ENCODE measurements at regions not wholly inside any gene's neighbourhood (a gene's known extent, or its start where the extent isn't known, plus 50 kb on each side); places are given as distances from the start of the nearest gene placed in this dataset.

DNA sequence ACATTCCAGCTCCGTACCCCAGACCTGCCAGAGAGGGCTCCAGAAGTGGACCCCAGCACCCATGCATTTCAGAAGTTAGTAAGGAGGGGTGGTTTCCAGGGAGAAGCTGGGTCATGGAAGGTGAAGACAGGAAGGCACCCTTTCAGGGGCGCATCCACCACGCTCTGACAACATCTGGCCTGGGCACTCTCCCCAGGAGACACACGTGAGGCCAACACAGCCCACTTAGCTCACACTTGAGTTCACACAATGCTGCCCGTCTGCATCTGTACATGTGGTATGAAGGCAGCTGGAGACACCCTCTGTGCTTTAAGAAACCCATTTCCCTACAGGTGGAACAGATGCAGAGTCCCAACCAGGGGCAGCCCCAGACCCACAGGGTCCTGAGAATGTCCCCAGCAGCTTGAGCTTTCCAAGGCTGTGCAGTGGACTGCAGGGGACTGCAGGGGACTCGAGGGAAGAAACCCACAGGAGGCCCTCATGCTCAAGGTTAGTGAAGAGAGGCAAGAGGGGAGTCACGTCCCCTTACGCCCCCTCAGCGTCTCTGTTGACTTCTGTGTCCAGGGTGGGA, 326.8 kb upstream of the IRX1 start:
- DNase-seq, result no peak

DNA sequence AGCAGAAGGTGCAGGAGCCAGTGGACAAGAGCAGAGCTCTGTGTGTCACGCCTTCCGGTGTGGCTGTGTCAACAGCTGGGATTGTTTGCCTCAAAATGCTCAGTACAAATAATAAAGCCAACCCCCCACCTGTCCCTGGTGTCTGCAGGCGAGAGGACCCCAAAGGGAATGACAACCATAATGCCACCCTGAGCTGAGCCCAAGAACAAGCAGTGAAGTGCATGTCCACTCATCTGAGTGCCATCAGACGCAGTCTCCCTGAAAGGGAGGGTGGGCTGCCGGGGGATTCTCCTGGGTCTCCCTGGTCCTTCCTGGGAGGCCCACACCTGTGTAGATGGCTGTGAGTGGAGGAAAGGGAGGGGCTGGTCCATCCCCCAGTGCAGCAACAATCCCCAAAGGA, 328.8 kb upstream of the IRX1 start:
- no peak for DNase-seq

DNA sequence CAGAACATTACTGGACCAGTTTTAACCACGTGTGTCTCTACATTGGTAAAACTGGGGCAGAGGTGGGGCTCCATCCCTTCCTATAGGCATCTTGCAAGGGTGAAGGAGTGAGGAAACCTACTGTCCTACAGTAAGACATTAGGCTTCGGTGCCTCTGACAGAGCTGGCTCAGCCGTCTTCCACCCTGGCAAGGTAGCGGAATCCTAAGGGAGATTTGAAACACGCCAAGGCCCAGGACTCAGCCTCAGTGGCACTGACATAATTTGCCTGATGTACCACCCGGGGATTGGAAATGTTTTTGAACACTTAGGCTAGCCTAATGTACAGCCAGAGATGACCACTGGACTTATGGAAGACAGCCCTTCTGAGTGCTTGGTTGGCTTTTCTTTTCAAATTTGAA, 329.7 kb upstream of the IRX1 start:
- DNase-seq, result no peak

DNA sequence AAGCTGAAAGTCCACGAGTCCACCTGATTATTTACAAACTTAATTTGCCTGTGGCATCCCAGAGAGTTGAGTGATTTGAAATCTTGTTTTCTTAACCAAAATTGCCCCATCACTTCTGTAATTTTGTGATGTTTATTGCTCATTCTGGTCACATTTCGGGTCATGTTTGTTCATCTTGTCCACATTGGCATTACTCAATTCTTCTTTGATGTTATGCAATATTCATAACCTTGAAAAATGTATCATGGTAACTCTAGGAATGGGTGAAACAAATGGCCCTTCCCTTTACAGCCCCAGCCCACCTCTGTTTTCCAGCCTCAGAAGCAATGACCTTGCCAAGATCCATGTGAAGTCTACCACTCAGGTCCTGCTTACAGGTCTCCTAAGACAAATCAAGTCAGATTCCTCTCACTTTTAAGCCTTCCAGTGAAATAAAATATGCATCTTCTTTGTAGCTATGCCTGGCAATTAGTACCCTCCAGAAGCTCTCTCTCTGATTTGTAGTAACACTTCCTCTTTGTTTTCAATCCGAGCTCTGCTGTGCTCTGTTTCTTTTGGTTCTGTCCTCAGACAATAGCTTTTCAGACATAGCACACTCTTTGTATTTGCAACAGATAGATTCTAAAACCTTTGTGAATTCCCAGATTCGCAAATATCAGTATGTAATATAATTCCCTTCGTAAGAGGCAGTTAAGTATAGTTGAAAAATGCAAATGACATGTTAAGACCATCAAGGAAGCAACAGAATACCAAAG, 330.3 kb upstream of the IRX1 start:
- DNase-seq, result no peak

DNA sequence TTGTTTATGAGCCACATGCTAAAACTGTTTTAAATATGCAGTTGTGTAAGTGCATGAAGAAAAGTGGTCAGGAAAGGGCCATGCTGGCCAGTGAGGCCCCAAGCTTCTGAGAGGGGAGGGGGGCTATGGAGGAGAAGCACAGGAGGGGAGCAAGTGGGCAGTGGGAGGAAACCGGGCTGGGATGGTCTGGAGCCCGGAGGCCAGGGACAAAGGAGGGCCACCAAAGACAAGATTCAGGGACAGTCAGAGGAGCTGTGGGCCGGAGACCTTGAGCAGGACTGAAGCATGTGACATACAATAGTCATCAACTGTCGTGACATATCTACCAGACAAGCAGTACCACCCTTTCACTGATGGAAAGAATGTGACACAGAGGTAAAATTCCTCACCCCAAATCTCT, 333.2 kb upstream of the IRX1 start:
- no peak for DNase-seq

DNA sequence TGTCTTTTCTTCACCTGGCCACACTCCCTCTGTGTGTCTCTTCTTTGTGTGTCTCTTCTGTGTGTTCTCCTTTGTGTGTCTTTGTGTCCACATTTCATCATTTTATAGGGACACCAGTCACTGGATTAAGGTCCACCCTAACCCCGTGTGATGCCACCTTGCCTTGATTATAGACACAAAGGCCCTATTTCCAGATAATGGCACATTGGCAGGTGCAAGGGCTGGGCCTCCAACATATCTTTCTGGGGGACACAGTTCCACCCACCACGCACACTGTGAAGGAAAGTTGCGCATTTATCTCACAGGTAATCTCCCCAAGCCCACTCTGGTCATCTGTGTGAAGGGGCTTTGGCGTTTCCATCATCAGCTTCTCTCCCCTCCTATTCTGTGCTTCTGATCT, 334.6 kb upstream of the IRX1 start:
- no peak for DNase-seq

DNA sequence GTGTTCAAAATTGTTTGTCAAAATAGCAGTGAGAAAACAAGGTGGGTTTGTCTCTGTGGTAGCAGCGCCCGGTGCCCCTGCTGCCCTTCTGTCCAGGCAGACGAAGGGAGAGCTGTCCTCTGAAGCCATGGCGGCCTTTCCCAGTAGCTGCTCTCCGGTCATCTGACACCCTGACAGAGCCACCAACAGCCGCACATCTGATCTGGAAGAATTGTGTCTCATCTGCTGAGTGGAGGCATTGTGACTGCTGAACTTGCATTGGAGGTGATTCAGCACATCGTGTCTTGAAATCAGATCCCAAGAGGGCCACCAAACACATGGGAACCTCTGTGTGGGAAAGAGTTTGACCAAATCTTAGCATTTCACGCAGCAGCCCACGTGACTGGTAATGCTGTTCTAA, 337.6 kb upstream of the IRX1 start:
- no peak for DNase-seq

DNA sequence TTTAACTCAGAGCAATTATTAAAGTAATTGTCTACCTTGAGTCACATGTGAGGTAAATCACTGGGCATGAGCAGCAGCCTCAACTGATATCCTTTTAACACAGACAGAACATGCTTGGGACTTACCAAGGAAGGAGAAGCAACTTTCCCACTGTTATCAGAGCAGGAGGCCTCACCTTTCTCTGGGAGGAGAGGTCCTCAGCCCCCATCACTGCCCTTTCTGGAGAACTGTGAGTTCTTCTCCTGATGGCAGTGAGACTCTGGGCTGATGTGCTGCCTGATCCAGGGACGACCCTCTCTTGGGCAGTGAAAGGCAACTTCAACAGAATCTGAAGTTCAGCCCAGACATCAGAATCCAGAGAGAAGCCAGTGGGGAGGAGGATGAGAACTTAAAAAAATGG, 343.4 kb upstream of the IRX1 start:
- DNase-seq, result no peak

DNA sequence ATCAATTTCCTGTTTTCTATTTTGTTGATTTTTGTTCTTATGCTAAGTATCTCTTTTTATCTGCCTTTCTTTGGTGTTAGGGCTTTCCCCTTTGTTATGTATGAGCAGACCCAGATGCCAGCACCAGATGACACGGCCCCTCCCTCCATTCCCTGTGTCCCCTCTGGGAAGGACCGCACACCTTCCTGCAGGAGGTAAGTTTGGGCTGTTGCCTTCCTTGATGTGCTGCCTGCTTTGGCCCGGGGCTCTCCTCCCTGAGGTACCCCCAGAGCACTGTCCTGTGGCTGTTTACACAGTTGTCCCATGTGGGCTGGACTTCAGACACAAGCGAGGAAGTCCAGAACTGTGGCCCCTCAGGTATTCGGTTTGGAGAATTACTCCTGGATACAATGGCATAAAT, 343.8 kb upstream of the IRX1 start:
- DNase-seq, result no peak

DNA sequence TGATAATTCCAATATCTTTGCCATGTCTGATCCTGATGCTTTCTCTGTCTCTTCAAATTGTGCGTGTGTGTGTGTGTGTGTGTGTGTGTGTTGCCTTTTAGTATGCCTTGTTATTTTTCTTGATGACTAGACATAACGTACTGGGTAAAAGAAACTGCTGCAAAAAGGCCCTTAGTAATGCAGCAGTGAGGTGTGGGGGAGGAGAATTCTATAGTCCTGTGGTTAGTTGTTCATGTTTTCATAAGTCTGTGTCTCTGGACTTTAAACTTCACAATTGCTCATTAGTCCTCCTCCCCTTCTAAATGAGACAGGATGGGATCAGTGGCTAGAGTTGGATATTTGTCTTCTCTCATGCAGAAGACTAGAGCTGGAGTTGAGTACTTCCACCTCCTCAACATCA, 346.2 kb upstream of the IRX1 start:
- no peak for DNase-seq

DNA sequence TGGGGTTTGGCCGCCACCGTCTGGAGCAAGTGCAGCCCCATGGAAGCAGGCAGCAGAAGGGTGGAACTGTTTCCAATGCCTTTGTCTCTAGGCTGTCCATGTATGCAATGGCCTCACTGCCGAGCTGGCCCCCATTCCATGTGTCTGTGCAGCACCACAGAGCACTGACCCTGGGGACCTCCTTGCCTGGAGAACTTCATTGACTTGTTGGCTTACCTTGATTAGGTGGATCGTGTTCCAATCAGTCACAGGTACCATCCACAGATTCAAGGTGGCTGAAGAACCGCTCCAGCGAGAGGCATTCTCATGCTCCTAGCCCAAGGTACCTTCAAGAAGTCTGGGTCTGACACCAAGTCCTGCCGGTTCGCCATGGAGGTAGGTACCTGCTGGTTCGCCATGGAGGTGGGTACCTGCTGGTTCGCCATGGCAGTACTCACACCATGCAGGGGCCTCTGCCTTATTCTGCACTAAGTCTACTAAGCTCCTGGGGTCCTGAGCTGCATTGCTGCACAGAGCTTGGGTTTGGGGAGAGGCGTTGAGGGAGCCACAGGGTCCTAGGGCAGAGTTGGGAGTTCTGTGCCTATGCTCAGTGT, 358.3 kb upstream of the IRX1 start:
- DNase-seq, result no peak

DNA sequence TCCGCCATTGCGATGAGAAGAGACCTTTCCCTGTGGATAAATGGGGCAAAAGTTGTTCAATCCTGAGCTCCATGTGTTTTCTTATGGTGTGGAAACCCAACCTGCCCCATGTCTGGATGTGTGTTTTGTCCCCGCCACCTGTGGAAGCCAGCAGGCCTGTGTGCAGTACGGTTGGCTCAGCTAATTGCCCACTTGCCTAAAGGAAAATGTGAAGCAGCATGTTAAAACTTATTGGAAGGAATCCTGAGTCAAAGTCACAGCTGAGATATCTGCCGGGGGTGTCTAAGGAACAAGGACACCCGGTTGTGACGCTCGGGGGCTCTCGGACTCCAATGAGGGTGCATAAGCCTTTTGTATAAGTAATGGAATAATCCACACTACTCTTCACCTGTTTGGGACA, 361.1 kb upstream of the IRX1 start:
- no peak for DNase-seq

DNA sequence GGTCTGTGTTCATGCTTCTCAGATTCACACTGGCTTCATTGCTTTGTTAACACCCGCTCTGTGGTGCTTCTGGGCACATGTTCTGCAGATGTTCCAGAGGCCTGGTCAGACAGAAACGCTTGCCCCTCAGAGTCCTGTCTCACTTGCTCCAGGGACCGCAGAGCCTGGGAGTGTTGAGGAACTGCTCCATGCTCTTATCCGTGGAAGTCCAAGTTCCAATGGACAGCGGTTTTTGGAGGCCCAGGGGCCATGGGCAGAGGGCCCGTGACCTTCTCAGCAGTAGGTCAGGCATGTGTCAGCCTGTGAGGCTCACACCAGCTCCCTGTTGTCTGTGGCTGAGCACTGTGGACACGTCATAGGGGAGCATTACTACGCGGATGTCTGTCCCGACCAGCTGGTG, 364.7 kb upstream of the IRX1 start:
- DNase-seq, result no peak

DNA sequence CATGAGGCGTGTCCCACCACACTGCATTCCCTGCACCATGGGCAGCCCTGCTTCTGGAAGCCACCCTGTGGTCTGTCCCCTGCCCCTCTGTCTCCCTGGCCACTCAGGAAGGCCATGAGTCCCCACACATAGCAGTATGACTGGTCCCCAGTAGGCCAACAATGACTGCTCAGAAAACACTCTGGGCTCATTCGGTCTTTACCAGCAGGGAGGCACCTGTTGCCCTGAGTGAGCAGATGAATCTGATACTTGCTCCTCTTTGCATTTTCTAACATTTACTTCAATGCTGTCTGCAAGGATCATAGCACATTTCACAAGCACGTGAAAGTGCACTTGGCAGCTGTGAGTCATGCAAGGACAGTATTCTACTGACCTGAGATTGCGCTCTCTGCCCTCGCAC, 365.4 kb upstream of the IRX1 start:
- DNase-seq, result no peak

DNA sequence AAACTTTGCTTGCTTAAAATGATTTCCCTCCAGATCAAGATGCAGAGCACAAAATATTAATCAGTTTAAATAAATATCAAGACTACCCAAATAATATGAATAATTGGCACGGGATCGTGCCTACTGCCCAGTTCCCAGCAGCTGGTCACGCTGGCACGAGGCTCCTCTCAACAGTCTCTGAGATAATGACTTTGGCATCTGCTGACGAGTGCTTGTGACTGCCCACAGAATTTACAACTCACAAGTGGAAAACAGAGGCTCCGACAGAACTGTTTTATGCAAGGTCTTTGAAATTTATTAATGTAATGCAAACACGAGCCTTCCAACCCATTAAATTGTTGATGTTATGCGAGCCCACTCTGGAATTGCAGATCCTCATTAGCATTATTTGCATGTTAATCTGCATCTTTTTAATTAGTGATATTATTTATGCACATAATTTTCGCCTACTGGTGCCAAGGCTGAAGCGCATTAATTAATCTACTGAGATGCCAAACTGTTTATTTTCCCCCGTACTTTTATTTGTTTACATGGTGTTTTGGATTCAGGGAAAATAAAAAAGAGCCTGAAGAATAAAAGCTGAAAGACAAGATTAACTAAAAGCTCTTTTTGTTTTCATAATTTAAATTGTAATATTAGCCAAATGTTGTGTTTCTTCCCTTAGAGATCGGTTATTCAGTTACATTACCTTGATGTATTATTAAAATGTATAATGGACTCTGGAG, 369.3 kb upstream of the IRX1 start:
- DNase-seq, result no peak

DNA sequence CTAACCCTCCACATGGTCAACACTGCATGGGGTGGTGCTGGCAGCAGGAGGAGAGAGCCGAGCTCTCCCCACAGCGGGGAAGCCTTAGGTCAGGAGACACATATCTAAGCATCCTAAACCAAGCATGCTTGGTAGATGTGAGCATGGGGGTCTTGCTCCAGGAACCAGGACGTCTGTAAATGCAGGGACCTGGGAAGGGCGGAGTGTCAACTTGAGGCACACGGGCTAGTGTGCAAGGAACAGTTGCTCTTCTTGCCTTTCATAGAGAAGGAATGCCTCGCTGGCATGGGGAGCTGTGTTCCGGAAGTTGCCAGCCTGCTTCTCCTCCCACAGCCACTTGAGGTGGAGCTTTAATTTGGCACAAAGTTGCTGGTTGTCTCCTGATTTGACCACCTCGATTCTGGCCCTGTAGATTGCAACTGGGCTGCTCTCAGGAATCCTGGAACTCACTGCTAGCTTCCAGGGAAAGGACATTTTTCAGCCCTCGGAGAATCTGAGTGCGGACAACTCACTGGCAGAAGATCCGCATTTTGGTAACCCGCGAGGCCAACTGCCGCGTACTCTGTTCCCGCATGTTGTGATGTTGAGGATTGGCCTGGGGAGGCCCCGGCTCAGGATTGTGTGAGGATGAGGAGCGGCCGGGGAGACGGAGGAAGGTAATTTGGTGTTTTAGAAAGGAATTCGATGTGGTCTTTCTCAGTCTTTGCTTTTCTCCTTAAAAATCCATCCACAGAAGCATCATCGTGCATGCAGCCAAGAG, 370.3 kb upstream of the IRX1 start:
- DNase-seq, result no peak

DNA sequence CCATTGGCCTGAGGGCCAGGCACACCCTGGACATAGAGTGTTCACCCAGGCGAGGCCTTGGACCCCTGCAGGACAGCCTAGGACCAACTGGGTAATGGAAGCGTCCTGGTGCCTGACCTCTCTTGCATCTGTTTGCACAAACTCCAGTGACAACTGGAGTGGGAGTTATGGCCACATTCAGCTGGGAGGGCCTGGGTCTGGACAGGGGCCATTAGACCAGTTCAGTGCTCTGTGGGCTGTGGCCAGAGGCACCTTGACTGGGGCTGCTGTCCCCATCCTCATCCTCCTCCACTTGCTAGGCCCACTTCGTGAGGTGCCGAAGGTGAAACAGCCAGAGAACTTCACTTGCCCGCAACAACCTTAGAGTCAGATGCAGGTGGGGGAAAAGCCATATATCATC, 372.7 kb upstream of the IRX1 start:
- DNase-seq, result no peak

DNA sequence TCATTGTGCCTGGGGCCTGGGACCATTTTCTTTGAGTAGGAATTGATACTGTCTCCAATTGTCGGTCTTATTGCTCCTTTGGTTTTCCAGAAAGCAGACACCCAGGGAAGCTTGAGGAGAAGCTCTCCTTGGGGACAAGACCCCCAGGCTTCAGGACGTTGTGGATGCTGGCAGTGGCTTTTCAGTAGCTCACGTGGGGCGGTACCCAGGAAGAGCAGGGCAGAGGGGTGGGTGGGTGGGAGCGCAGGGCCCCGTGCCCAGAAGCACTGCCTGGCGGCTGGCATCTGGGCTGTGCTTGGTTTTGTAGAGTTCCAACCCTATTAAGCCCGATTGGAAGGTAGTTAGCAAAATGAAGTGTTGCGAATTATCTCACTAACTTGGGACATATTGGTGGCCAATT, 374.2 kb upstream of the IRX1 start:
- no peak for DNase-seq

DNA sequence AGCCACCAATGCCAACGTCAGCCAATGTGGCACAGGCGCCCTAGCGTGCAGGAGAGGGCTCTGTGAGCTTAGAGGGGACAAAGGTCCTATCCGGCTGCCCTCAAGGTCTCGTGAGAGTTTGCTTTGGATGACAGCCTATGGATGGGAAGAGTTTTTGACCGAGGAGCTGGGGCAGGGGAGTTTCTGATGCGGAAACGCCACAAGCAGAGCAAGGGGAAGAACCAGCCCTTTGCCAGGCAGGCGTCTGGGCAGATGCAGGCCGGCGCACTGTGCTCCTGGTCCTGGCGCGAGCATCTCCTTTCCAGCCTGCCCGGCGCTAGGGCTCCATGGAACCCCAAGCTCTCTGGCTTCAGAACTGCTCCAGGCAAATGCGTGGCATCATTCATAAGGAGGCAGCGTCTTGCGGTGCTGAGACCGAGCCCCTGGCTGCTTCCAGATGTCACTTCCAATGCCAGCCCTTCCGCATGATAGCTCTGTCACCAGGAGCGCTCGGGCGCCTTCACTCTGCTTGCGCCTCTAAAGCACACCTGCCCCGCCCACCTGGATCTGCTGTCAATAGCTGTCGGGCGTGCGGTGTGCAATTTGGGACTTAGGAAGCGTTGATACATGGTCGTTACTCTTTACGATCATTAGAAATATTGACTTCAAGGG, 374.9 kb upstream of the IRX1 start:
- no peak for DNase-seq

DNA sequence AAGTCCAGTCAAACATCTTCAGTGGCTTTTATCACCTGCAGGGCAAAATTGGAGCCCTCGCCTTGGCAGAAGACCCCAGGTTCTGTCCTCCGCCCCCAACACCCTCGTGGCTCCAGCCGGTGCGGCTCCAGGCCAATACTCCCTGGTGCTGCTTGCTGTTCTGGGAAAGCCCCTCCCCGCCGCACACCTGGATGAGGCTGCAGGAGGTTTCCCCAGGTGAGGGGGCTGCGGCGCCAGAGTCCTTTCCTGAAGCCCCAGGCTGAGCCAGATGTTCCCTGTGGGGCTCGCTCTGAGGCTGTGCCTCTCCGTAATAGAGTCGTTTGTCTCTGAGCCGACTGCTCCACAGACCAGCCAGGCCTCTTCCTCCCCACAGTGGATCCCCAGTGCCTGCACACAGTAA, 375.4 kb upstream of the IRX1 start:
- DNase-seq, result no peak

DNA sequence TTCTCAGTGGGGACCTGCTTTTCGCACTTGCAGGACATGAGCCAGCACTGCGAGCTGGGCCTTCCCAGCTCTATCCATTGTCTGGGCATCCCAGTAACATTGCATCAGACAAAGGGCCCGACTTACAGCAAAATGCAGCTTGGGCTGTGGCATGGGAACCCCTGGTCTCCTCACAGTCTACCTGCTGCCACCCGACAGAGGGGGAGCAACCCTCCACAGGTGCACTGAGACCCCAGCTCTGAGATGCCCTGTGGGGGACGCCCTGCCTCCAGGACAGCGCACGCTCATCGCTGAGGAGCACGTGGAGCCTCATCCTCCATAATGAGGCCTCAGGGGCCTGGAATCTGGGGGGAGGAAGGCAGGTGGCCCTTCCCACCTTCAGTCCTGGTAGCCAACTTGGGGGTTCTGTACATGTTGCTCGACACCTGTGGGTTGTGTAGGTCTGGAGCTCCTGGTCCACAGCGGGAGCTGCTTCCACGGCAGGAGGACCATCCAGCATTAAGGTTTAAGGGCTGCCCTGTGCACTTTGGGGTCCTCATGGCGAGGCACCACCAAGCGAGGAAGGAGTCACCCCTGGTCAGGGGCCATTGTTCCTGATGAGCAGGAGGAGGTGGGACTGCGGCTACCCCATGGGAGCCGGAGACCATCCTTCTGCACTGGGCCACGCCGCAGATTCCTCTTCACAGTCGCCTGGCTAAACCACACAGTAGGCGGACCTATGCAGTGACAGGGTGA, 376.5 kb upstream of the IRX1 start:
- DNase-seq, result no peak

All from femur (tissue), 1 donor.